ENCODE measurements at regions not wholly inside any gene's neighbourhood (a gene's known extent, or its start where the extent isn't known, plus 50 kb on each side); places are given as distances from the start of the nearest gene placed in this dataset.
"Not testable (repeated sequence)": the region's sequence is repeated elsewhere in the genome, so short reads cannot be mapped to it uniquely, and the experiment has no call there.

- no peak overlapping the region for H3K4me3 ChIP-seq
- ATAC-seq (no peak), DNase-seq (no peak)
- H3K4me1 ChIP-seq = no peaks in the 10 kb centered on the region
- H3K27me3 ChIP-seq = peaks cover 0 to 2% (median 0%) of the 10 kb centered on the region in 3 donors
- in situ Hi-C loops (cut with MboI; ENCODE audit: low sequenced_read_pairs in 4 of 4) (no loop called here), intact Hi-C loops (cut with DNase I; ENCODE audit: low total_unique reads) (no loop called here)
- H3K36me3 ChIP-seq = no peaks in the 10 kb centered on the region
- no peak overlapping the region for H3K27ac ChIP-seq
- no peaks in the 10 kb centered on the region for H3K9me3 ChIP-seq
- TF ChIP-seq POLR2A (IDR thresholded peaks at IDR 0.05) (no peak), CTCF (IDR thresholded peaks at IDR 0.05 in 4 of 5, conservative IDR thresholded peaks at IDR 0.05 in 1 of 5) (no peak)
Observed at GRCh38 chr10:121325490-121326231, 272.6 kb downstream of the FGFR2 start.

GRCh38 chr10:121326905-121327304, 271.3 kb downstream of the FGFR2 start:
- Histone ChIP-seq H3K9me3 (no peaks in the 10 kb centered on the region), H3K4me3 (no peak overlapping the region), H3K4me1 (no peaks in the 10 kb centered on the region), H3K27ac (no peak overlapping the region), H3K27me3 (peaks cover 0 to 2% (median 0%) of the 10 kb centered on the region in 3 donors), H3K36me3 (no peaks in the 10 kb centered on the region)
- in situ Hi-C loops (cut with MboI; ENCODE audit: low sequenced_read_pairs in 4 of 4) = no loop called here
- ATAC-seq = no peak
- intact Hi-C loops (cut with DNase I; ENCODE audit: low total_unique reads) = no loop called here
- TF ChIP-seq POLR2A (IDR thresholded peaks at IDR 0.05) = no peak
- no peak for DNase-seq

GRCh38 chr10:121327727-121328126, 270.5 kb downstream of the FGFR2 start:
- Histone ChIP-seq H3K27ac (no peak overlapping the region), H3K4me3 (no peak overlapping the region), H3K36me3 (no peaks in the 10 kb centered on the region), H3K27me3 (peaks cover 0 to 2% (median 0%) of the 10 kb centered on the region in 3 donors), H3K9me3 (no peaks in the 10 kb centered on the region), H3K4me1 (no peaks in the 10 kb centered on the region)
- in situ Hi-C loops (cut with MboI; ENCODE audit: low sequenced_read_pairs in 4 of 4) = no loop called here
- DNase-seq = no peak
- ATAC-seq = no peak
- TF ChIP-seq POLR2A (IDR thresholded peaks at IDR 0.05) = no peak
- no peak for TF ChIP-seq CTCF (IDR thresholded peaks at IDR 0.05 in 4 of 5, conservative IDR thresholded peaks at IDR 0.05 in 1 of 5)
- intact Hi-C loops (cut with DNase I; ENCODE audit: low total_unique reads) = no loop called here

GRCh38 chr10:121329631-121330030, 268.6 kb downstream of the FGFR2 start:
- H3K4me1 ChIP-seq; intact Hi-C loops (cut with DNase I; ENCODE audit: low total_unique reads); DNase-seq; H3K36me3 ChIP-seq; in situ Hi-C loops (cut with MboI; ENCODE audit: low sequenced_read_pairs in 4 of 4); H3K4me3 ChIP-seq; H3K9me3 ChIP-seq; H3K27ac ChIP-seq; ATAC-seq; H3K27me3 ChIP-seq: not testable (repeated sequence)

GRCh38 chr10:121330563-121330962, 267.7 kb downstream of the FGFR2 start:
- DNase-seq = no peak
- no peaks in the 10 kb centered on the region for H3K9me3 ChIP-seq
- no peaks in the 10 kb centered on the region for H3K4me1 ChIP-seq
- in situ Hi-C loops (cut with MboI; ENCODE audit: low sequenced_read_pairs in 4 of 4) (no loop called here), intact Hi-C loops (cut with DNase I; ENCODE audit: low total_unique reads) (no loop called here)
- no peaks in the 10 kb centered on the region for H3K27me3 ChIP-seq
- TF ChIP-seq POLR2A (IDR thresholded peaks at IDR 0.05) (no peak), CTCF (IDR thresholded peaks at IDR 0.05 in 4 of 5, conservative IDR thresholded peaks at IDR 0.05 in 1 of 5) (no peak)
- H3K4me3 ChIP-seq = no peak overlapping the region
- ATAC-seq = no peak
- H3K27ac ChIP-seq = no peak overlapping the region
- H3K36me3 ChIP-seq = no peaks in the 10 kb centered on the region

- H3K36me3 ChIP-seq = no peaks in the 10 kb centered on the region
- in situ Hi-C loops (cut with MboI; ENCODE audit: low sequenced_read_pairs in 4 of 4) = no loop called here
- TF ChIP-seq POLR2A (IDR thresholded peaks at IDR 0.05) (no peak), CTCF (IDR thresholded peaks at IDR 0.05 in 4 of 5, conservative IDR thresholded peaks at IDR 0.05 in 1 of 5) (no peak)
- no peaks in the 10 kb centered on the region for H3K9me3 ChIP-seq
- no peaks in the 10 kb centered on the region for H3K27me3 ChIP-seq
- intact Hi-C loops (cut with DNase I; ENCODE audit: low total_unique reads) = no loop called here
- DNase-seq (no peak), ATAC-seq (no peak)
- no peaks in the 10 kb centered on the region for H3K4me1 ChIP-seq
- H3K4me3 ChIP-seq = no peak overlapping the region
- no peak overlapping the region for H3K27ac ChIP-seq
Observed at GRCh38 chr10:121332353-121332752, 265.9 kb downstream of the FGFR2 start.

All from gastrocnemius medialis (tissue), 4 donors.